Small intestine (tissue), 7 donors: ENCODE measurements at regions not wholly inside any gene's neighbourhood (a gene's known extent, or its start where the extent isn't known, plus 50 kb on each side); places are given as distances from the start of the nearest gene placed in this dataset.

ENCODE experiments used
- DNase-seq, 2 donors: peaks; one replicate each; pipeline versions ENCODE4 v3.0.0 to v3.0.0-alpha.2; 2013
- FAIRE-seq: peaks from 2 replicates; lab custom pipeline; 2012; peaks lifted over from hg19 to GRCh38; lab: Jason Lieb, UNC
- H3K27ac ChIP-seq, 3 donors: one replicate each; pipeline ENCODE4 v1.5.1; 2013; ENCODE audit warnings: low read length in 2 of 3, mild to moderate bottlenecking in 2 of 3, control low read depth in 1 of 3, inconsistent platforms in 1 of 3, low read depth in 1 of 3, moderate library complexity in 1 of 3
- H3K27me3 ChIP-seq, 3 donors: one replicate each; pipeline ENCODE4 v1.6.1; 2013; ENCODE audit warnings: low read length in 3 of 3, inconsistent platforms in 1 of 3; ENCODE audit not compliant: control insufficient read depth in 3 of 3, insufficient read depth in 3 of 3
- H3K36me3 ChIP-seq, 3 donors: one replicate each; pipeline ENCODE4 v1.6.1; 2013; ENCODE audit warnings: low read length in 3 of 3, inconsistent platforms in 1 of 3, low read depth in 1 of 3, mild to moderate bottlenecking in 1 of 3, moderate library complexity in 1 of 3; ENCODE audit not compliant: control insufficient read depth in 3 of 3, insufficient read depth in 2 of 3
- H3K4me1 ChIP-seq, 3 donors: one replicate each; pipeline ENCODE4 v1.6.1; 2013; ENCODE audit warnings: low read length in 2 of 3, inconsistent platforms in 1 of 3, low read depth in 1 of 3, mild to moderate bottlenecking in 1 of 3, moderate library complexity in 1 of 3; ENCODE audit not compliant: control insufficient read depth in 3 of 3, insufficient read depth in 2 of 3
- H3K4me3 ChIP-seq, 3 donors: one replicate each; pipeline ENCODE4 v1.5.1; 2013; ENCODE audit warnings: low read length in 3 of 3, control low read depth in 1 of 3, inconsistent platforms in 1 of 3, low read depth in 1 of 3, mild to moderate bottlenecking in 1 of 3, moderate library complexity in 1 of 3
- H3K9me3 ChIP-seq, 2 donors: one replicate each; pipeline ENCODE4 v1.6.1; 2013; ENCODE audit warnings: low read depth in 1 of 2, low read length in 1 of 2; ENCODE audit not compliant: control insufficient read depth in 2 of 2, insufficient read depth in 1 of 2
- WGBS, 3 donors: extraction: QIAGEN DNeasy Blood & Tissue Kit; methylation state at CpG; one replicate each; pipeline ENCODE4 v1.1.7; 2013; 5-methylcytosine and 5-hydroxymethylcytosine counted together
- donor health status: healthy with polysubstance abuse.
- donor health status: control.
- donor health status: control.
- donor health status: Bipolar disorder and iron deficiency.
- donor health status: healthy.

GRCh38 chrX:20397587-20397986 is 130.9 kb upstream of the RPS6KA3 start:
- no peak overlapping the region for H3K4me3 ChIP-seq
- peaks cover 0 to 15% (median 0%) of the 10 kb centered on the region in 3 donors for H3K4me1 ChIP-seq
- H3K27ac ChIP-seq: peak overlapping the region in 1 of 3 donors; percentile 28
- 26 to 52% (median 34%) methylated on average over 2 of the region's 2 CpGs for WGBS, 3 donors
- no peaks in the 10 kb centered on the region for H3K36me3 ChIP-seq
- no peaks in the 10 kb centered on the region for H3K9me3 ChIP-seq
- no peak for FAIRE-seq
- no peaks in the 10 kb centered on the region for H3K27me3 ChIP-seq
- peak; percentile 69 to 78 for DNase-seq

DNA sequence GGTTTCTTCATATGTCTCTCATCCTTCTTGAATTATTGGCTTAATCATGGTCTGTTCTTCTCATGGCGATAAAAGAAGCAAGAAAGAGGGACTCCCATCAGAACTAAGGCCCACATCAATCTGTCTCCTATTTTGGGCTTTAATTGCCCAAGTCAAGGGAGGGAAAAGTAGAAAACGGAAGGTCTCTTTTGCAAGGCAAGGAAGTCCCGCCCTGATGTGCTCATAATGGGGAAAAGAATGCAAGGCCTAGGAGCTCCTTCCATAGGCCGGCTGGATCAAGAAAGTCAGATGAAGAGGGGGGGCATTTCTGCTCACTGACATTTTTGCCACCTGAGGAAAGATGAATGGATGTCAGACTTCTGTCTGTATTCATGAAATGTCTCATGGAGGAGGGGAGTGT is 127.7 kb upstream of the RPS6KA3 start:
- H3K9me3 ChIP-seq: no peaks in the 10 kb centered on the region
- no peaks in the 10 kb centered on the region for H3K27me3 ChIP-seq
- peaks cover 0 to 15% (median 0%) of the 10 kb centered on the region in 3 donors for H3K4me1 ChIP-seq
- no peak overlapping the region for H3K4me3 ChIP-seq
- no peak for FAIRE-seq
- no peaks in the 10 kb centered on the region for H3K36me3 ChIP-seq
- 73 to 87% (median 85%) methylated on average over 4 of the region's 4 CpGs for WGBS, 3 donors
- peak overlapping the region in 1 of 3 donors; percentile 34 for H3K27ac ChIP-seq
- no peak for DNase-seq

GRCh38 chrX:20393944-20394343 is 127.2 kb upstream of the RPS6KA3 start:
- Histone ChIP-seq H3K9me3 (no peaks in the 10 kb centered on the region), H3K4me1 (peaks cover 0 to 15% (median 0%) of the 10 kb centered on the region in 3 donors), H3K27me3 (no peaks in the 10 kb centered on the region), H3K27ac (peak overlapping the region in 1 of 3 donors; percentile 34), H3K4me3 (no peak overlapping the region), H3K36me3 (no peaks in the 10 kb centered on the region)
- peak in 1 of 2 donors; percentile 39 for DNase-seq
- FAIRE-seq: no peak
- 40 to 58% (median 51%) methylated on average over 1 of the region's 1 CpG for WGBS, 3 donors

- FAIRE-seq: no peak
- 47 to 69% (median 61%) methylated on average over 5 of the region's 5 CpGs for WGBS, 3 donors
Measured at GRCh38 chrX:20388594-20388993, 121.9 kb upstream of the RPS6KA3 start.

GRCh38 chrX:20383477-20383876 is 116.8 kb upstream of the RPS6KA3 start:
- Histone ChIP-seq H3K27me3 (no peaks in the 10 kb centered on the region), H3K4me1 (peaks cover 0 to 7% (median 2%) of the 10 kb centered on the region in 3 donors), H3K4me3 (no peak overlapping the region), H3K36me3 (no peaks in the 10 kb centered on the region), H3K27ac (peak overlapping the region in 1 of 3 donors; percentile 28), H3K9me3 (no peaks in the 10 kb centered on the region)
- DNase-seq: no peak
- FAIRE-seq: no peak
- WGBS, 3 donors: 9 to 56% (median 11%) methylated on average over 1 of the region's 1 CpG

More at GRCh38 chrX:20388594-20388993, 121.9 kb upstream of the RPS6KA3 start:
- H3K9me3 ChIP-seq: no peaks in the 10 kb centered on the region
- no peaks in the 10 kb centered on the region for H3K27me3 ChIP-seq
- H3K4me1 ChIP-seq: peaks cover 0 to under 1% (median 0%) of the 10 kb centered on the region in 3 donors
- no peaks in the 10 kb centered on the region for H3K36me3 ChIP-seq
- no peak overlapping the region for H3K27ac ChIP-seq
- DNase-seq: no peak
- no peak overlapping the region for H3K4me3 ChIP-seq

GRCh38 chrX:20382518-20383297 is 116.0 kb upstream of the RPS6KA3 start:
- Histone ChIP-seq H3K9me3 (no peaks in the 10 kb centered on the region), H3K27me3 (no peaks in the 10 kb centered on the region), H3K27ac (peak overlapping the region in 2 of 3 donors; percentile 28 to 31), H3K4me1 (peaks cover 0 to 9% (median 2%) of the 10 kb centered on the region in 3 donors), H3K4me3 (no peak overlapping the region), H3K36me3 (no peaks in the 10 kb centered on the region)
- WGBS, 3 donors: 14 to 39% (median 21%) methylated on average over 3 of the region's 3 CpGs
- no peak for FAIRE-seq
- peak; percentile 54 to 86 for DNase-seq

DNA sequence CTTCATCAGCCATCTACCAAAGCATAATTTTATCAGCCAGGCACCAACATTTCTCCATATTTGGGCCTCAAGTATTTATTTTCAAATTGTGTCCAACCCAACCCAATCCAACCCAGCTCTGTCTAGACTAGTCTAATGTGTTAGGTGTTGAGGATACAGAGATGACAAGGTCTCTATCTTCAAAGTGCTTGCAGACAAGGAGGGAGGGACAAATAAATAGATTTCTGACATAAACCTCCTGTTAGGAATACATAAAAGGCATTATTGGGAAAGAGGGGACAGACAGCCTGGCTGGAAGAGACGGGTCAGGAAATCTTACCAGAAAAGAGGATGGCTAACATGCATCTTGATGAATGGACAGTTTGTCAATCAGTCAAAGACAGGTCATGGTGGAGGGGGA is 115.4 kb upstream of the RPS6KA3 start:
- no peaks in the 10 kb centered on the region for H3K27me3 ChIP-seq
- H3K4me3 ChIP-seq: no peak overlapping the region
- no peak overlapping the region for H3K27ac ChIP-seq
- DNase-seq (no peak), FAIRE-seq (no peak)
- 52 to 84% (median 81%) methylated on average over 1 of the region's 1 CpG for WGBS, 3 donors
- H3K9me3 ChIP-seq: no peaks in the 10 kb centered on the region
- H3K4me1 ChIP-seq: peaks cover 0 to 9% (median 2%) of the 10 kb centered on the region in 3 donors
- H3K36me3 ChIP-seq: no peaks in the 10 kb centered on the region

GRCh38 chrX:20378233-20378920 is 111.7 kb upstream of the RPS6KA3 start:
- 12 to 44% (median 15%) methylated on average over 3 of the region's 3 CpGs for WGBS, 3 donors
- H3K27ac ChIP-seq: peak overlapping the region; percentile 21 to 65 (median 41)
- no peaks in the 10 kb centered on the region for H3K9me3 ChIP-seq
- no peaks in the 10 kb centered on the region for H3K27me3 ChIP-seq
- no peaks in the 10 kb centered on the region for H3K36me3 ChIP-seq
- peaks cover 0 to 7% (median 2%) of the 10 kb centered on the region in 3 donors for H3K4me1 ChIP-seq
- FAIRE-seq (peak; percentile 71), DNase-seq (peak; percentile 67 to 90)
- H3K4me3 ChIP-seq: no peak overlapping the region
